ENCODE measurements at regions not wholly inside any gene's neighbourhood (a gene's known extent, or its start where the extent isn't known, plus 50 kb on each side); places are given as distances from the start of the nearest gene placed in this dataset.

- TF ChIP-seq, protein P1, sequence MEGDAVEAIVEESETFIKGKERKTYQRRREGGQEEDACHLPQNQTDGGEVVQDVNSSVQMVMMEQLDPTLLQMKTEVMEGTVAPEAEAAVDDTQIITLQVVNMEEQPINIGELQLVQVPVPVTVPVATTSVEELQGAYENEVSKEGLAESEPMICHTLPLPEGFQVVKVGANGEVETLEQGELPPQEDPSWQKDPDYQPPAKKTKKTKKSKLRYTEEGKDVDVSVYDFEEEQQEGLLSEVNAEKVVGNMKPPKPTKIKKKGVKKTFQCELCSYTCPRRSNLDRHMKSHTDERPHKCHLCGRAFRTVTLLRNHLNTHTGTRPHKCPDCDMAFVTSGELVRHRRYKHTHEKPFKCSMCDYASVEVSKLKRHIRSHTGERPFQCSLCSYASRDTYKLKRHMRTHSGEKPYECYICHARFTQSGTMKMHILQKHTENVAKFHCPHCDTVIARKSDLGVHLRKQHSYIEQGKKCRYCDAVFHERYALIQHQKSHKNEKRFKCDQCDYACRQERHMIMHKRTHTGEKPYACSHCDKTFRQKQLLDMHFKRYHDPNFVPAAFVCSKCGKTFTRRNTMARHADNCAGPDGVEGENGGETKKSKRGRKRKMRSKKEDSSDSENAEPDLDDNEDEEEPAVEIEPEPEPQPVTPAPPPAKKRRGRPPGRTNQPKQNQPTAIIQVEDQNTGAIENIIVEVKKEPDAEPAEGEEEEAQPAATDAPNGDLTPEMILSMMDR (conservative IDR thresholded peaks at IDR 0.05; ENCODE audit: low read length), result no peak
- no peak for TF ChIP-seq EZH2phosphoT487 (IDR thresholded peaks at IDR 0.05; ENCODE audit: borderline replicate concordance, low read depth, low read length)
These were observed 1293.4 kb downstream of the ARAP2 start for GRCh38 chr4:34950926-34951325.
